Natural killer cell (primary cell): ENCODE measurements at regions not wholly inside any gene's neighbourhood (a gene's known extent, or its start where the extent isn't known, plus 50 kb on each side); places are given as distances from the start of the nearest gene placed in this dataset.

Experiments used
- ATAC-seq, 3 donors: fragments of 150-1000 bp in 2 of 3; fragments of 200-7000 bp in 1 of 3; cut with Tn5 transposase; 1 replicate in 1 of 3; 2 replicates in 2 of 3; pipeline ENCODE4 v1.10.0; 2021; ENCODE audit warnings: mild to moderate bottlenecking in 2 of 3, moderate library complexity in 2 of 3
- DNase-seq, 2 donors: peaks; one replicate each; pipeline versions ENCODE4 v3.0.0 to v3.0.0-alpha.2; 2013 to 2021; ENCODE audit warnings: mixed read lengths in 1 of 2
- H3K27ac ChIP-seq: one replicate; pipeline ENCODE4 v1.5.1; 2013; ENCODE audit warnings: mild to moderate bottlenecking, low read length
- H3K27me3 ChIP-seq: one replicate; pipeline ENCODE4 v1.6.1; 2013; ENCODE audit warnings: low read length; ENCODE audit not compliant: control insufficient read depth, insufficient read depth
- H3K36me3 ChIP-seq: one replicate; pipeline ENCODE4 v1.6.1; 2013; ENCODE audit warnings: low read length; ENCODE audit not compliant: control insufficient read depth, insufficient read depth
- H3K4me1 ChIP-seq: one replicate; pipeline ENCODE4 v1.6.1; 2013; ENCODE audit warnings: low read length; ENCODE audit not compliant: control insufficient read depth, insufficient read depth
- H3K4me3 ChIP-seq: one replicate; pipeline ENCODE4 v1.5.1; 2013; ENCODE audit warnings: low read length
- H3K9me3 ChIP-seq: one replicate; pipeline ENCODE4 v1.6.1; 2013; ENCODE audit warnings: low read length; ENCODE audit not compliant: control insufficient read depth, insufficient read depth
- H3K27ac Mint-ChIP-seq, 2 donors: one replicate each; pipeline ENCODE4 v1.8.0; 2022; ENCODE audit warnings: mild to moderate bottlenecking in 2 of 2, mixed read lengths in 2 of 2, moderate library complexity in 1 of 2
- H3K27me3 Mint-ChIP-seq, 2 donors: one replicate each; pipeline ENCODE4 v1.8.0; 2022; ENCODE audit warnings: low read depth in 2 of 2, mixed read lengths in 2 of 2
- H3K36me3 Mint-ChIP-seq: one replicate; pipeline ENCODE4 v1.8.0; 2022; ENCODE audit warnings: mixed read lengths
- H3K4me1 Mint-ChIP-seq, 2 donors: one replicate each; pipeline ENCODE4 v1.8.0; 2022; ENCODE audit warnings: mixed read lengths in 2 of 2
- H3K4me3 Mint-ChIP-seq: one replicate; pipeline ENCODE4 v1.8.0; 2022; ENCODE audit warnings: mild to moderate bottlenecking, moderate library complexity, mixed read lengths
- H3K9me3 Mint-ChIP-seq, 2 donors: one replicate each; pipeline ENCODE4 v1.8.0; 2022; ENCODE audit warnings: mixed read lengths in 2 of 2
- WGBS: methylation state at CpG from one replicate; pipeline ENCODE4 v1.1.7; 2013; ENCODE audit warnings: missing lambda C conversion rate; ENCODE audit not compliant: insufficient coverage; 5-methylcytosine and 5-hydroxymethylcytosine counted together
- intact Hi-C: fragments of 100-400 bp; cut with micrococcal nuclease; formaldehyde crosslinking; loops from one replicate; pipeline ENCODE4 v1.14.2; 2022
- TF ChIP-seq, protein P1 (sequence below): fragments of 200-600 bp; IDR thresholded peaks from one replicate; pipeline ENCODE4 v1.8.0; 2022; ENCODE audit warnings: antibody characterized with exemption

DNA sequence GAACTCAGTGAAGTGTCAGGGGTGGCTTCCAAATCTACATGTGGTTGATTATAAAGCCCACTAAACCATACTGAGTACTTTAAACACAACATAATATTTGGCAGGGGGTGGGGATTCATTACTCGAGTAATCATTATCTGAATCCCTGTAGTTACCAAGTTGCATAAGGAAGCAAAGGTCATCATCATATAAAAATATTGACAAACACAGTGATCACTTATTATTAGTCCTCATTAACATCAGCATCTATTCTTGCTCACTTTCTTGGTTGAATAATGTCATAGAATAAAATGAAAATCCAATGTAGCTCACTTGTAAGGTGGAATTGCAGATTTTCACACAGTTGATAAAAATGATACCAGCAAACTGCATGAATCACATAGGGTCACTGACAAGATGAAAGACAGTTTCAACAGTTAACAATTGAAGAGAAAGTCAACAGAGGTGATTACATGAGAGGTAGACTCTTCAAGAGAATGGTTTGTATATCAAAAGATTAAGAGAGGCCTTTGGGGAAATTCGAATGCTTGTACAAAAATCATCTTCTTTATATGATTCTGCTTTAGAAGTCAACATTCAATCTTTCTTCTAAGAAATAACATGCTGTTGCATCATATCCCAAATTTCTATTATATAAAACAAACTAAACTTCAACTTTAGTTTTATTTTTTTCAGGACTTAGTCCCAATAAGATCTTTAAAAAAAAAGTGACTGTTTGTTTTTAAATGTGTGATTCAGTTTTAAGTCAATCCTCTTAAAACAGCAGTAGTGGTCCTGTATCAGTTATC lies 185.5 kb upstream of the KLF14 start:
- TF ChIP-seq, protein P1, sequence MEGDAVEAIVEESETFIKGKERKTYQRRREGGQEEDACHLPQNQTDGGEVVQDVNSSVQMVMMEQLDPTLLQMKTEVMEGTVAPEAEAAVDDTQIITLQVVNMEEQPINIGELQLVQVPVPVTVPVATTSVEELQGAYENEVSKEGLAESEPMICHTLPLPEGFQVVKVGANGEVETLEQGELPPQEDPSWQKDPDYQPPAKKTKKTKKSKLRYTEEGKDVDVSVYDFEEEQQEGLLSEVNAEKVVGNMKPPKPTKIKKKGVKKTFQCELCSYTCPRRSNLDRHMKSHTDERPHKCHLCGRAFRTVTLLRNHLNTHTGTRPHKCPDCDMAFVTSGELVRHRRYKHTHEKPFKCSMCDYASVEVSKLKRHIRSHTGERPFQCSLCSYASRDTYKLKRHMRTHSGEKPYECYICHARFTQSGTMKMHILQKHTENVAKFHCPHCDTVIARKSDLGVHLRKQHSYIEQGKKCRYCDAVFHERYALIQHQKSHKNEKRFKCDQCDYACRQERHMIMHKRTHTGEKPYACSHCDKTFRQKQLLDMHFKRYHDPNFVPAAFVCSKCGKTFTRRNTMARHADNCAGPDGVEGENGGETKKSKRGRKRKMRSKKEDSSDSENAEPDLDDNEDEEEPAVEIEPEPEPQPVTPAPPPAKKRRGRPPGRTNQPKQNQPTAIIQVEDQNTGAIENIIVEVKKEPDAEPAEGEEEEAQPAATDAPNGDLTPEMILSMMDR: no peak
- Histone ChIP-seq H3K4me3 (no peak overlapping the region), H3K27me3 (no peaks in the 10 kb centered on the region), H3K36me3 (peaks cover 12% of the 10 kb centered on the region), H3K4me1 (peaks cover 27% of the 10 kb centered on the region), H3K9me3 (no peaks in the 10 kb centered on the region), H3K27ac (no peak overlapping the region)
- no peak for DNase-seq
- H3K27ac Mint-ChIP-seq: peak overlapping the region; percentile 64 to 77
- no peaks in the 10 kb centered on the region for H3K27me3 Mint-ChIP-seq
- no CpG with 5 or more reads among the region's 2 CpGs for WGBS
- intact Hi-C loops: no loop called here
- H3K36me3 Mint-ChIP-seq: no peaks in the 10 kb centered on the region
- no peak overlapping the region for H3K4me3 Mint-ChIP-seq
- no peak for ATAC-seq
- H3K9me3 Mint-ChIP-seq: no peaks in the 10 kb centered on the region
- peaks cover 39 to 63% of the 10 kb centered on the region in 2 donors for H3K4me1 Mint-ChIP-seq

- Histone ChIP-seq H3K27me3 (no peaks in the 10 kb centered on the region), H3K9me3 (no peaks in the 10 kb centered on the region), H3K4me1 (peaks cover 28% of the 10 kb centered on the region), H3K36me3 (peaks cover 12% of the 10 kb centered on the region), H3K27ac (no peak overlapping the region), H3K4me3 (no peak overlapping the region)
- ATAC-seq (no peak), DNase-seq (no peak)
- no peaks in the 10 kb centered on the region for H3K9me3 Mint-ChIP-seq
- no peaks in the 10 kb centered on the region for H3K36me3 Mint-ChIP-seq
- no peak overlapping the region for H3K4me3 Mint-ChIP-seq
- peaks cover 42 to 66% of the 10 kb centered on the region in 2 donors for H3K4me1 Mint-ChIP-seq
- intact Hi-C loops: no loop called here
- H3K27ac Mint-ChIP-seq: peak overlapping the region; percentile 53 to 62
- H3K27me3 Mint-ChIP-seq: no peaks in the 10 kb centered on the region
- TF ChIP-seq, protein P1: no peak
- 91% methylated on average over 2 of the region's 3 CpGs for WGBS
Measured at GRCh38 chr7:130920122-130920521, 186.1 kb upstream of the KLF14 start.

- H3K4me3 Mint-ChIP-seq: no peak overlapping the region
- no peak overlapping the region for H3K4me3 ChIP-seq
- no peak overlapping the region for H3K27ac Mint-ChIP-seq
Measured at GRCh38 chr7:130921391-130922180, 187.6 kb upstream of the KLF14 start.

More at GRCh38 chr7:130921391-130922180, 187.6 kb upstream of the KLF14 start:
- H3K36me3 ChIP-seq: peaks cover 12% of the 10 kb centered on the region
- DNase-seq (no peak), ATAC-seq (no peak)
- H3K27ac ChIP-seq: no peak overlapping the region
- no peaks in the 10 kb centered on the region for H3K27me3 ChIP-seq
- intact Hi-C loops: no loop called here
- peaks cover 32% of the 10 kb centered on the region for H3K4me1 ChIP-seq
- H3K9me3 Mint-ChIP-seq: no peaks in the 10 kb centered on the region
- TF ChIP-seq, protein P1: no peak
- peaks cover 44 to 66% of the 10 kb centered on the region in 2 donors for H3K4me1 Mint-ChIP-seq
- no peaks in the 10 kb centered on the region for H3K9me3 ChIP-seq
- H3K27me3 Mint-ChIP-seq: no peaks in the 10 kb centered on the region
- H3K36me3 Mint-ChIP-seq: no peaks in the 10 kb centered on the region
- 96% methylated on average over 23 of the region's 23 CpGs for WGBS
